ENCODE measurements at regions not wholly inside any gene's neighbourhood (a gene's known extent, or its start where the extent isn't known, plus 50 kb on each side); places are given as distances from the start of the nearest gene placed in this dataset.

DNA sequence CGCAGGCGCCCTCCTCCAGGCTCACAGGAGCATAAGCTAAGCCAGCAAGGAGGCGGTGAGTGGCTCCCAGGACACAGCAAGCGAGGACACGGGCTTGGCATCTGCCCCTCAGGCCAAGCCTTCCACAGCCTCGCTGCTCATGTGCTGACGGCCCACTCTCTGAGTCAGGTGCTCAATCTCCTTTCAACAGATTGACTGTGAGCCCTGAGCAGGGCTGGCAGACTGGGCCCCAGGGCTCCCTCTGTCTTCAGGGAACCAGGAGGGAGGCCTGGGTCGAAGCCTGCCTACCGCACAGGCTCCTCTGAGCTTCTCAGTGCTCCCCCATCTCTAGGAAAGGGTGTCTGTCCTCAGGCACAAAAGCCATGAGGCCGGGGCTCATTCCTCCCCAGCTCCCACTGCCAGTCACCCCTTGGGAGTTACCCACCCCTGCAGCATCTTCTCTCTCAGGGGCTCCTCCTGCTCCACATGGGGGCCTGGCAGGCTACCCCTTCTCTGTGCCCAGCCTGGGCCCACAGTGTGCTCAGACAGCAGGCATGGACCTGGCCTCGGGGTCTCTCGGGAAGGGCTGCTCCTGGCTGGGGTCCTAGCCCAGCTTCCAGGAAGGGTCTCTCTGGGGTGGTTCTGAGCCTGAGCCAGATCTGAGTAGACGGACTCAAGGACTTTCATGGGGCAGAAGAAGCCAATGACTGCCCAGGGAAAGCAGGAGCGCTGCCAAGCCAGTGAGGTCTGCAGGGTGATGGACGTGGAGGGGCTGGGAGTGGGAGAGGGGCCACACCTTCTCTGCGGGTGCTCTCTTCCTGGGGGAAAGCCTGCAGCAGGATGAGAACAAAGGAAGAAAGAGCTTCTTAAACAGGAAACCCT is 138.0 kb upstream of the GPC1 start:
- H3F3A ChIP-seq (ENCODE audit: low read depth): no peaks in the 10 kb centered on the region
- no peak overlapping the region for H3K4me2 ChIP-seq
- H3K9ac ChIP-seq: no peak overlapping the region
- no peak for TF ChIP-seq EZH2 (IDR thresholded peaks at IDR 0.05)
- no peak for TF ChIP-seq EZH2phosphoT487 (IDR thresholded peaks at IDR 0.05)
- no peak for TF ChIP-seq CTCF (IDR thresholded peaks at IDR 0.05)
- no peak overlapping the region for H3K27ac ChIP-seq
- no peaks in the 10 kb centered on the region for H4K20me1 ChIP-seq (ENCODE audit: low read depth)
- no peaks in the 10 kb centered on the region for H3K79me2 ChIP-seq (ENCODE audit: low read depth)
- H3K9me3 ChIP-seq (ENCODE audit: low read depth): no peaks in the 10 kb centered on the region
- no peaks in the 10 kb centered on the region for H3K36me3 ChIP-seq
- H3K27me3 Mint-ChIP-seq (ENCODE audit: insufficient read depth, low read depth): peaks cover 15% of the 10 kb centered on the region
- H3K4me1 Mint-ChIP-seq: peaks cover 32% of the 10 kb centered on the region
- no peak overlapping the region for H3K4me3 ChIP-seq
- H3K36me3 Mint-ChIP-seq: no peaks in the 10 kb centered on the region
- no peak for DNase-seq (ENCODE audit: low spot score)
- peaks cover 5% of the 10 kb centered on the region for H3K9me3 Mint-ChIP-seq
- no peak overlapping the region for H3K4me3 Mint-ChIP-seq
- no peak overlapping the region for H2AFZ ChIP-seq (replicated peaks)
- H3K4me1 ChIP-seq: peaks cover 13% of the 10 kb centered on the region
- no peaks in the 10 kb centered on the region for H3K27me3 ChIP-seq
- H3K27ac Mint-ChIP-seq: no peak overlapping the region

GRCh38 chr2:240298117-240298790 is 137.2 kb upstream of the GPC1 start:
- no peaks in the 10 kb centered on the region for H3K27me3 ChIP-seq
- no peak for DNase-seq (ENCODE audit: low spot score)
- no peaks in the 10 kb centered on the region for H3K36me3 ChIP-seq
- TF ChIP-seq EZH2 (IDR thresholded peaks at IDR 0.05) (no peak), CTCF (IDR thresholded peaks at IDR 0.05) (no peak), EZH2phosphoT487 (IDR thresholded peaks at IDR 0.05) (no peak)
- H2AFZ ChIP-seq (replicated peaks): no peak overlapping the region
- H3K4me3 Mint-ChIP-seq: no peak overlapping the region
- H3K4me1 ChIP-seq: peaks cover 13% of the 10 kb centered on the region
- H3K9me3 ChIP-seq (ENCODE audit: low read depth): no peaks in the 10 kb centered on the region
- H3F3A ChIP-seq (ENCODE audit: low read depth): no peaks in the 10 kb centered on the region
- no peaks in the 10 kb centered on the region for H3K79me2 ChIP-seq (ENCODE audit: low read depth)
- peaks cover 31% of the 10 kb centered on the region for H3K4me1 Mint-ChIP-seq
- H4K20me1 ChIP-seq (ENCODE audit: low read depth): no peaks in the 10 kb centered on the region
- H3K9me3 Mint-ChIP-seq: peaks cover 5% of the 10 kb centered on the region
- H3K27ac Mint-ChIP-seq: no peak overlapping the region
- H3K4me3 ChIP-seq: no peak overlapping the region
- no peak overlapping the region for H3K9ac ChIP-seq
- no peak overlapping the region for H3K4me2 ChIP-seq
- peaks cover 15% of the 10 kb centered on the region for H3K27me3 Mint-ChIP-seq (ENCODE audit: insufficient read depth, low read depth)
- no peaks in the 10 kb centered on the region for H3K36me3 Mint-ChIP-seq
- H3K27ac ChIP-seq: no peak overlapping the region

DNA sequence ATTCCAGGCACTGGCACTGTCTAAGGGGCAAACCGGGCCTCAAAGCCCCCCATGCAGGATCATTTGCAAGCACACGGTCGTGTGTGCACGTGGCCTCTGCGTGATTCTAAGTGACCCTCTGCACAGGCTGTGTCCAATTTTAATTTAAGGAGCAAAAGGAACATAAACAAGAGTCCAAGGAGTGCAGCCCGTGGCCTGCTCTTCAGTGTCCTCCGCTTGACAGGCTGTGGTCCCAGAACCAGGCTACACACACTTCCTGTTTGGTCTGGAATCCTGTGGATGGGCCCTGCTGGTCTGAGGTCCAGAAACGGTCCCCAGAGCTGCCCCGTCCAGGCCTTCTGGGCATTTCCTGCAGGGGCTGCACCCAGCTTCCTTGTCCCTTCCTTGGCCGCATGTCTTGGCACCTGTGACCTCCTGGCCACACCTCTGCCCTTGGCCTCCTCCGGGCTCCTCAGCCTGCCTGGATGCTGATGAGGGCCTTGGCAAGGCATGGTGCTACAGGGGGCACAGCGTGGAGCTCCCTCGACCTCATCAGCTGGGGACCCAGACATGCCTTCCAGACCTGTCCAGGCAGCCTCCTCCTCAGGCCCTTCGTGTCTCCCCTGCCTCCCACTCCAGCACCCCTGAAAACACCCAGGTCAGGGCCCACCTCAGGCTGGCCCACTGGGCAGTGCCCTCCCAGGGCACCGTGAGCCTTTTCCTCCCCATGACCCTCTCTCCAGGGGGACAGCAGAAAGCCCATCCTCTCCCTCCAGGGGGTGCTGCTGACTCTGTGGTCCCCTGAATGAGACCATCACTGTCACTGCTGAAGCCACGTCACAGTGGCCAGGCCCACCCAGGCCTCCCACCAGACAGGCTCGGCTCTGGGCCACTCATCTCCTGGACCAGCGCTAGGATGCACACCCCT is 136.4 kb upstream of the GPC1 start:
- Histone ChIP-seq H3K27ac (no peak overlapping the region), H3K9me3 (ENCODE audit: low read depth) (no peaks in the 10 kb centered on the region), H3K36me3 (no peaks in the 10 kb centered on the region), H4K20me1 (ENCODE audit: low read depth) (no peaks in the 10 kb centered on the region), H3K4me1 (peaks cover 6% of the 10 kb centered on the region), H3K4me2 (no peak overlapping the region), H3F3A (ENCODE audit: low read depth) (no peaks in the 10 kb centered on the region), H3K4me3 (no peak overlapping the region), H3K79me2 (ENCODE audit: low read depth) (no peaks in the 10 kb centered on the region), H3K27me3 (no peaks in the 10 kb centered on the region), H3K9ac (no peak overlapping the region), H2AFZ (replicated peaks) (no peak overlapping the region)
- peaks cover 5% of the 10 kb centered on the region for H3K9me3 Mint-ChIP-seq
- TF ChIP-seq EZH2 (IDR thresholded peaks at IDR 0.05): no peak
- no peak for TF ChIP-seq EZH2phosphoT487 (IDR thresholded peaks at IDR 0.05)
- no peak for TF ChIP-seq CTCF (IDR thresholded peaks at IDR 0.05)
- H3K4me3 Mint-ChIP-seq: no peak overlapping the region
- H3K27ac Mint-ChIP-seq: no peak overlapping the region
- peaks cover 18% of the 10 kb centered on the region for H3K27me3 Mint-ChIP-seq (ENCODE audit: insufficient read depth, low read depth)
- no peaks in the 10 kb centered on the region for H3K36me3 Mint-ChIP-seq
- DNase-seq (ENCODE audit: low spot score): no peak
- peaks cover 35% of the 10 kb centered on the region for H3K4me1 Mint-ChIP-seq
